Naive thymus-derived CD4-positive, alpha-beta T cell (primary cell): ENCODE measurements at regions not wholly inside any gene's neighbourhood (a gene's known extent, or its start where the extent isn't known, plus 50 kb on each side); places are given as distances from the start of the nearest gene placed in this dataset.

ENCODE experiments used
- ATAC-seq: fragments of 150-1000 bp; cut with Tn5 transposase; 2 replicates; pipeline ENCODE4 v1.10.0; 2021; ENCODE audit warnings: mild to moderate bottlenecking, moderate library complexity
- CTCF ChIA-PET: fragments of 350-600 bp; sonication (Branson Sonifier 250); formaldehyde crosslinking; loops from one replicate; lab custom pipeline; 2021; ENCODE audit warnings: antibody characterized with exemption; lab: Charles Lee
- POLR2A ChIA-PET: fragments of 350-600 bp; sonication (Branson Sonifier 250); formaldehyde crosslinking; loops from one replicate; lab custom pipeline; 2021; ENCODE audit warnings: antibody characterized with exemption, inconsistent platforms; lab: Charles Lee
- DNase-seq, 9 donors: peaks; one replicate each; pipeline versions ENCODE4 v3.0.0 to v3.0.0-alpha.2; 2020 to 2022; ENCODE audit warnings: mixed read lengths in 1 of 9
- H3K27ac ChIP-seq: one replicate; pipeline ENCODE4 v1.7.0; 2013; ENCODE audit warnings: mild to moderate bottlenecking, low read depth, low read length, moderate library complexity
- H3K27me3 ChIP-seq, 2 donors: one replicate each; pipeline ENCODE4 v1.7.0; 2013; ENCODE audit warnings: low read length in 2 of 2, mild to moderate bottlenecking in 2 of 2, moderate library complexity in 2 of 2; ENCODE audit not compliant: control insufficient read depth in 2 of 2, insufficient read depth in 2 of 2
- H3K36me3 ChIP-seq, 3 experiments: 1 replicate in 2 of 3; 2 replicates in 1 of 3; pipeline ENCODE4 v1.7.0; 2013; ENCODE audit warnings: low read length in 3 of 3, mild to moderate bottlenecking in 3 of 3, moderate library complexity in 1 of 3; ENCODE audit not compliant: insufficient read depth in 3 of 3, control insufficient read depth in 2 of 3
- H3K4me1 ChIP-seq, 2 donors: one replicate each; pipeline ENCODE4 v1.7.0; 2013; ENCODE audit warnings: low read length in 2 of 2, mild to moderate bottlenecking in 2 of 2, moderate library complexity in 1 of 2; ENCODE audit not compliant: control insufficient read depth in 2 of 2, insufficient read depth in 2 of 2
- H3K4me3 ChIP-seq: 2 replicates; pipeline ENCODE4 v1.7.0; 2013; ENCODE audit warnings: mild to moderate bottlenecking, low read length
- H3K9me3 ChIP-seq, 3 experiments: 1 replicate in 2 of 3; 2 replicates in 1 of 3; pipeline ENCODE4 v1.7.0; 2013; ENCODE audit warnings: low read length in 3 of 3; ENCODE audit not compliant: control insufficient read depth in 2 of 3
- H3K27ac Mint-ChIP-seq, 9 donors: one replicate each; pipeline ENCODE4 v1.8.0; 2020 to 2022; ENCODE audit warnings: mixed read lengths in 9 of 9, mild to moderate bottlenecking in 8 of 9, moderate library complexity in 5 of 9, inconsistent platforms in 2 of 9
- H3K27me3 Mint-ChIP-seq, 5 donors: one replicate each; pipeline ENCODE4 v1.8.0; 2021 to 2022; ENCODE audit warnings: mixed read lengths in 5 of 5, mild to moderate bottlenecking in 1 of 5
- H3K36me3 Mint-ChIP-seq, 5 donors: one replicate each; pipeline ENCODE4 v1.8.0; 2020 to 2022; ENCODE audit warnings: mixed read lengths in 5 of 5, mild to moderate bottlenecking in 3 of 5, inconsistent platforms in 1 of 5
- H3K4me1 Mint-ChIP-seq, 7 donors: one replicate each; pipeline ENCODE4 v1.8.0; 2020 to 2022; ENCODE audit warnings: mixed read lengths in 7 of 7, mild to moderate bottlenecking in 3 of 7, inconsistent platforms in 1 of 7
- H3K4me3 Mint-ChIP-seq, 10 donors: one replicate each; pipeline ENCODE4 v1.8.0; 2020 to 2022; ENCODE audit warnings: mild to moderate bottlenecking in 10 of 10, mixed read lengths in 10 of 10, moderate library complexity in 6 of 10, inconsistent platforms in 2 of 10
- H3K9me3 Mint-ChIP-seq, 11 donors: one replicate each; pipeline ENCODE4 v1.8.0; 2020 to 2022; ENCODE audit warnings: mixed read lengths in 11 of 11, mild to moderate bottlenecking in 4 of 11, inconsistent platforms in 1 of 11, moderate library complexity in 1 of 11
- intact Hi-C, 2 donors: fragments of 100-400 bp; cut with micrococcal nuclease; formaldehyde crosslinking; loops; one replicate each; pipeline ENCODE4 v1.15.1; 2023

DNA sequence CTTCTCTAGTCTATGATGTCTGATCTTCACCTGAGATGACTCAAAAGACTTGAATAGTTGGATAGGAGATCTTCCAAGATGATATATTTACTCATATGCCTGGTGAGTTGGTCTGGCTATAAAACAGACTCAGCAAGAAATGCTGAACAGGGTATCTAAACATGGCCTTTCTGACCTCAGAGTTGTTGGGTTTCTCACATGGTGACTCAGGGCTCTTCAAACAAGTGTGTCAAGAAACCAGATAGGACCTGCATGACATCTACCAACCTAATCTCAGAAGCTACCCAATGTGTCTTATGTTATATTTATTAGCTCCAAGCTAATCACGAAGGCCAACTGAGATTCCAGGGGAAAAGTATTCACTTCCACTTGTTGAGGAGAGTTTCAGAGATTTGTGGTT, 1477.3 kb downstream of the CDH8 start:
- Mint-ChIP-seq H3K4me1 (no peaks in the 10 kb centered on the region), H3K9me3 (peaks cover 2 to 28% (median 13%) of the 10 kb centered on the region in 11 donors), H3K27me3 (no peaks in the 10 kb centered on the region), H3K4me3 (no peak overlapping the region), H3K36me3 (no peaks in the 10 kb centered on the region), H3K27ac (no peak overlapping the region)
- Histone ChIP-seq H3K4me3 (no peak overlapping the region), H3K4me1 (no peaks in the 10 kb centered on the region), H3K36me3 (no peaks in the 10 kb centered on the region), H3K27me3 (no peaks in the 10 kb centered on the region), H3K9me3 (peaks cover 0 to 7% (median 0%) of the 10 kb centered on the region in 3 experiments), H3K27ac (no peak overlapping the region)
- no peak for ATAC-seq
- ChIA-PET POLR2A (no interaction called here), CTCF (no interaction called here)
- no peak for DNase-seq
- intact Hi-C loops = no loop called here

DNA sequence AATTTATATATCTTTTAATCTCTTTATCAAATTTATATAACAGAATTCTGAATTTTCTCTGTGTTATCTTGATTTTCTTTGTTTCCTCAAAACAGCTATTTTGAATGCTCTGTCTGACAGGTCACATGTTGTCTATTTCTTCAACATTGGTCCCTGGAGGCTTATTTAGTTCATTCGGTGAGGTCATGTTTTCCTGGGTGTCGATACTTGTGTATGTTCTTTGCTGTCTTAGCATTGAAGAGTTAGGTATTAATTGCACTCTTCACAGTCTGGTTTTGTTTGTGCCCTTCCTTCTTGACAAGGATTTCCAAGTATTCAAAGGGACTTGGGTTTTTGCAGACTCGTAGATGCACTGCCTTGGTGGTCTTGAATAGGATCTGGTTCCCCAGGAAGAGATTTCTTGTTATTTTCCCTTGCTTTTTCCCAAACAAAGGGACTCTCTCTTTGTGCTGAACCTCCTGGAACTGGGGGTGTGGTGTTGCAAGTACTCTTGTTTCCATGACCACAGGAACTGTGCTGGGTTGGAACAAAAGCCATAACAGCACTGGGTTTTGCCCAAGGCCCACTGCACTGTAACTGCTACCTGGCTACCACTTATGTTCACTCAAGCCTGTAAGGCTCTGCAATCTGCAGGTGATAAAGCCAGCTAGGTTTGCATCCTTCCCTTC, 1483.0 kb downstream of the CDH8 start:
- DNase-seq (no peak), ATAC-seq (no peak)
- Mint-ChIP-seq H3K36me3 (no peaks in the 10 kb centered on the region), H3K9me3 (peaks cover 2 to 29% (median 12%) of the 10 kb centered on the region in 11 donors), H3K27me3 (no peaks in the 10 kb centered on the region), H3K27ac (no peak overlapping the region), H3K4me3 (no peak overlapping the region), H3K4me1 (no peaks in the 10 kb centered on the region)
- Histone ChIP-seq H3K4me1 (no peaks in the 10 kb centered on the region), H3K27me3 (no peaks in the 10 kb centered on the region), H3K27ac (no peak overlapping the region), H3K9me3 (peaks cover 0 to 7% (median 0%) of the 10 kb centered on the region in 3 experiments), H3K36me3 (no peaks in the 10 kb centered on the region), H3K4me3 (no peak overlapping the region)
- POLR2A ChIA-PET = no interaction called here
- CTCF ChIA-PET = no interaction called here
- intact Hi-C loops = no loop called here

DNA sequence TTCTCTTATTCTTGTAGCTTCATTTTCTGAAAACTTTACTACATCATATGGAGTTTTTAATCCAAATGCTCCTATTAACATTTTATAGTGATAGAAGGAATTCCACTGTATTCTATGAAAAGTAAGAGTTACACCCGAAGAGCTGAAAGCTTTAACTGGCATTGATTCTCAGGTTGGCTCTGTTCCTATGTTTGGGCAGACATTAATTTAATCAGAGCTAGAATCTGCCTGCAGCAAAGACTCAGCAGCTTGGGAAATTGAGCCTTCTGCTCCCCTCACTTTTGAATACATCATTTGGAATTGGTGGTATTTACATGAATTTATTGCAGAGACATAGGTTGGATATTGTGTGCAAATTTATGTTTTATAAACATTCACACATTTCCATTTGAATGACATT, 1494.7 kb downstream of the CDH8 start:
- Histone ChIP-seq H3K4me3 (no peak overlapping the region), H3K36me3 (no peaks in the 10 kb centered on the region), H3K27me3 (no peaks in the 10 kb centered on the region), H3K27ac (no peak overlapping the region), H3K4me1 (no peaks in the 10 kb centered on the region), H3K9me3 (no peaks in the 10 kb centered on the region)
- Mint-ChIP-seq H3K27me3 (no peaks in the 10 kb centered on the region), H3K4me3 (no peak overlapping the region), H3K36me3 (no peaks in the 10 kb centered on the region), H3K9me3 (peaks cover 5 to 31% (median 11%) of the 10 kb centered on the region in 11 donors), H3K4me1 (no peaks in the 10 kb centered on the region), H3K27ac (no peak overlapping the region)
- intact Hi-C loops = no loop called here
- ATAC-seq = no peak
- CTCF ChIA-PET = no interaction called here
- POLR2A ChIA-PET = no interaction called here
- no peak for DNase-seq

- ChIA-PET POLR2A (no interaction called here), CTCF (no interaction called here)
- Histone ChIP-seq H3K9me3 (peaks cover 0 to 2% (median 0%) of the 10 kb centered on the region in 3 experiments), H3K4me1 (no peaks in the 10 kb centered on the region), H3K36me3 (no peaks in the 10 kb centered on the region), H3K27ac (no peak overlapping the region), H3K27me3 (no peaks in the 10 kb centered on the region), H3K4me3 (no peak overlapping the region)
- DNase-seq (no peak), ATAC-seq (no peak)
- H3K4me1 Mint-ChIP-seq = no peaks in the 10 kb centered on the region
- no peak overlapping the region for H3K4me3 Mint-ChIP-seq
- intact Hi-C loops = no loop called here
- peaks cover 0 to 4% (median 0%) of the 10 kb centered on the region in 5 donors for H3K36me3 Mint-ChIP-seq
- no peak overlapping the region for H3K27ac Mint-ChIP-seq
- H3K9me3 Mint-ChIP-seq = peaks cover 0 to 31% (median 8%) of the 10 kb centered on the region in 11 donors
- H3K27me3 Mint-ChIP-seq = no peaks in the 10 kb centered on the region
Observed at GRCh38 chr16:60510941-60511340, 1525.3 kb downstream of the CDH8 start.

- Mint-ChIP-seq H3K36me3 (peaks cover 0 to 4% (median 0%) of the 10 kb centered on the region in 5 donors), H3K27me3 (no peaks in the 10 kb centered on the region), H3K9me3 (peaks cover 0 to 30% (median 6%) of the 10 kb centered on the region in 11 donors), H3K4me1 (no peaks in the 10 kb centered on the region), H3K4me3 (no peak overlapping the region), H3K27ac (no peak overlapping the region)
- ATAC-seq (no peak), DNase-seq (no peak)
- H3K27ac ChIP-seq = no peak overlapping the region
- H3K9me3 ChIP-seq = no peaks in the 10 kb centered on the region
- ChIA-PET CTCF (no interaction called here), POLR2A (no interaction called here)
- H3K36me3 ChIP-seq = no peaks in the 10 kb centered on the region
- no peaks in the 10 kb centered on the region for H3K27me3 ChIP-seq
- intact Hi-C loops = no loop called here
- no peaks in the 10 kb centered on the region for H3K4me1 ChIP-seq
- no peak overlapping the region for H3K4me3 ChIP-seq
Observed at GRCh38 chr16:60510208-60510607, 1526.0 kb downstream of the CDH8 start.

GRCh38 chr16:60491273-60491672, 1545.0 kb downstream of the CDH8 start:
- CTCF ChIA-PET = interaction anchor here (0.9 kb wide), 1 partner anchor 16 kb away, joined by 3 read pairs; no protein-coding TSS in a partner anchor
- H3K27me3 ChIP-seq = no peaks in the 10 kb centered on the region
- H3K4me1 ChIP-seq = no peaks in the 10 kb centered on the region
- no peak overlapping the region for H3K27ac Mint-ChIP-seq
- H3K27me3 Mint-ChIP-seq = no peaks in the 10 kb centered on the region
- ATAC-seq (no peak), DNase-seq (no peak)
- no peaks in the 10 kb centered on the region for H3K36me3 Mint-ChIP-seq
- no peak overlapping the region for H3K27ac ChIP-seq
- intact Hi-C loops = no loop called here
- H3K4me1 Mint-ChIP-seq = no peaks in the 10 kb centered on the region
- no peak overlapping the region for H3K4me3 ChIP-seq
- POLR2A ChIA-PET = no interaction called here
- H3K9me3 Mint-ChIP-seq = peaks cover 0 to 32% (median 3%) of the 10 kb centered on the region in 11 donors
- H3K9me3 ChIP-seq = no peaks in the 10 kb centered on the region
- H3K4me3 Mint-ChIP-seq = no peak overlapping the region
- H3K36me3 ChIP-seq = no peaks in the 10 kb centered on the region

DNA sequence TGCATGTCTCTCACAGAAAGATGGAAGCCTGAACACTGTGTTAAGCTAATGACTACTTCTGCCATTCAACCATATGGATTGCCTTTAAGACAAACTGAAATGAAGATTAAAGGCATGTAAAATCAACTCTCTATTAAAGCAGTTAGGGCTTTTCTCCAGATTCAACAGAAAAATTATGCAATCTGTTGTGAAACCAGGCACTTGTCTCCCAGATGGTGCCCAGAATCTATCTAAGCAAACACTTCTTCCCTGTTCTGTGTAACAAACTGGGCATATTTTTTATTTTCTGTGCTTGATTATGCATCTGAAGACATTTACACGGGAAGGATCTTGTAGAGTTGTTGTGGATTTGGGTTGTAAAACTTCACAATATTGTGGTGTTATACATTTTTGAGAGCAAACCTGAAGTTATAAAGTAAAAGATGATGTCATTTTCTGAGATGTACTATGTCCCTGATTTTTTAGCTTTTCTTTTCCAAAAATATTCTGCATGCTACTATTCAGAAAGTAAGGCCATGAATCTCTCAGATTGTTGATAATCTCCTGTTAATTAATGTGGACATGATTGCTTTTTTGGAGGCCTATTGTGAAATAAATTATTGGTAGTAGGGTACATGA, 1550.3 kb downstream of the CDH8 start:
- ATAC-seq (no peak), DNase-seq (no peak)
- intact Hi-C loops = no loop called here
- ChIA-PET POLR2A (no interaction called here), CTCF (no interaction called here)
- Histone ChIP-seq H3K27me3 (no peaks in the 10 kb centered on the region), H3K4me1 (no peaks in the 10 kb centered on the region), H3K36me3 (no peaks in the 10 kb centered on the region), H3K4me3 (no peak overlapping the region), H3K27ac (no peak overlapping the region), H3K9me3 (no peaks in the 10 kb centered on the region)
- Mint-ChIP-seq H3K36me3 (no peaks in the 10 kb centered on the region), H3K27ac (no peak overlapping the region), H3K4me1 (no peaks in the 10 kb centered on the region), H3K4me3 (no peak overlapping the region), H3K27me3 (no peaks in the 10 kb centered on the region), H3K9me3 (peaks cover 0 to 53% (median 5%) of the 10 kb centered on the region in 11 donors)
